SK-N-SH (cell line): ENCODE measurements at regions not wholly inside any gene's neighbourhood (a gene's known extent, or its start where the extent isn't known, plus 50 kb on each side); places are given as distances from the start of the nearest gene placed in this dataset.

Source experiments
- CTCF ChIA-PET: fragments of 300-600, 350-600 bp; formaldehyde crosslinking; extraction: SDS; loops from one replicate; lab custom pipeline; 2021; lab: Yijun Ruan, JAX
- POLR2A ChIA-PET: fragments of 350-600 bp; sonication (Branson Sonifier 250); formaldehyde crosslinking; extraction: SDS; loops from one replicate; lab custom pipeline; 2020; ENCODE audit warnings: antibody characterized with exemption, inconsistent platforms; lab: Yijun Ruan, JAX
- DNase-seq: peaks from one replicate; pipeline ENCODE4 v3.0.0; 2012
- H2AFZ ChIP-seq: fragments of 200-600 bp; sonication (generic); 2 replicates; pipeline ENCODE4 v1.8.1; 2016; ENCODE audit warnings: antibody characterized with exemption, mild to moderate bottlenecking, low read depth
- H3F3A ChIP-seq: fragments of 200-600 bp; sonication (generic); replicated peaks from 2 replicates; pipeline ENCODE3; 2016; ENCODE audit warnings: antibody characterized with exemption, mild to moderate bottlenecking; ENCODE audit not compliant: insufficient read depth
- H3K27ac ChIP-seq, 2 experiments: fragments of 200-500 bp in 1 of 2; fragments of 200-600 bp in 1 of 2; sonication (Bioruptor generic) in 1 of 2; sonication (generic), shearing (Covaris generic) in 1 of 2; 2 replicates each; pipeline versions ENCODE4 v1.5.1 to v1.6.1; 2014 to 2016; ENCODE audit warnings: low read depth in 2 of 2, inconsistent platforms in 1 of 2, low read length in 1 of 2, mild to moderate bottlenecking in 1 of 2, mixed read lengths in 1 of 2
- H3K27me3 ChIP-seq: fragments of 200-600 bp; sonication (generic), shearing (Covaris generic); 2 replicates; pipeline ENCODE4 v1.6.1; 2016; ENCODE audit warnings: mixed run types; ENCODE audit not compliant: insufficient read depth
- H3K36me3 ChIP-seq, 2 experiments: fragments of 200-500 bp in 1 of 2; fragments of 200-600 bp in 1 of 2; sonication (Bioruptor generic) in 1 of 2; sonication (generic) in 1 of 2; replicated peaks in 1 of 2; 2 replicates each; pipeline versions ENCODE3 to v1.5.1; 2014 to 2016; ENCODE audit warnings: low read length in 1 of 2, mild to moderate bottlenecking in 1 of 2; ENCODE audit not compliant: insufficient read depth in 2 of 2, control insufficient read depth in 1 of 2
- H3K4me1 ChIP-seq, 2 experiments: fragments of 200-500 bp in 1 of 2; fragments of 200-600 bp in 1 of 2; sonication (Bioruptor generic) in 1 of 2; sonication (generic), shearing (Covaris generic) in 1 of 2; 2 replicates each; pipeline versions ENCODE4 v1.5.1 to v1.6.1; 2014 to 2016; ENCODE audit warnings: low read depth in 1 of 2, low read length in 1 of 2, mixed run types in 1 of 2; ENCODE audit not compliant: insufficient read depth in 2 of 2, control insufficient read depth in 1 of 2
- H3K4me2 ChIP-seq: fragments of 200-600 bp; sonication (generic), shearing (Covaris generic); 2 replicates; pipeline ENCODE4 v1.6.1; 2017; ENCODE audit warnings: mixed run types
- H3K4me3 ChIP-seq, 2 experiments: fragments of 200-500 bp in 1 of 2; fragments of 200-600 bp in 1 of 2; sonication (Bioruptor generic) in 1 of 2; sonication (generic), shearing (Covaris generic) in 1 of 2; 2 replicates each; pipeline versions ENCODE4 v1.5.1 to v1.8.1; 2014 to 2016; ENCODE audit warnings: low read depth in 2 of 2, inconsistent platforms in 1 of 2, low read length in 1 of 2, mild to moderate bottlenecking in 1 of 2, mixed read lengths in 1 of 2, moderate library complexity in 1 of 2
- H3K79me2 ChIP-seq: fragments of 200-600 bp; sonication (generic); 2 replicates; pipeline ENCODE4 v1.8.1; 2017; ENCODE audit warnings: mild to moderate bottlenecking; ENCODE audit not compliant: insufficient read depth
- H3K9ac ChIP-seq: fragments of 200-600 bp; sonication (generic); 2 replicates; pipeline ENCODE4 v1.6.1; 2017; ENCODE audit warnings: mixed run types
- H3K9me2 ChIP-seq: fragments of 200-600 bp; sonication (generic); 2 replicates; pipeline ENCODE4 v1.6.1; 2017; ENCODE audit warnings: mixed run types
- H3K9me3 ChIP-seq: fragments of 200-600 bp; sonication (generic); 2 replicates; pipeline ENCODE4 v1.6.1; 2017; ENCODE audit warnings: mixed run types, mild to moderate bottlenecking, moderate library complexity
- H4K20me1 ChIP-seq: fragments of 200-600 bp; sonication (generic); 2 replicates; pipeline ENCODE4 v1.6.1; 2017; ENCODE audit warnings: mild to moderate bottlenecking, mixed run types; ENCODE audit not compliant: insufficient read depth
- ELF1 ChIP-seq: IDR thresholded peaks from 2 replicates; pipeline ENCODE4 v1.4.0; 2012
- FOSL2 ChIP-seq: IDR thresholded peaks from 2 replicates; pipeline ENCODE4 v1.4.0; 2012; ENCODE audit warnings: low read depth, mild to moderate bottlenecking, moderate library complexity, borderline replicate concordance
- FOXM1 ChIP-seq: IDR thresholded peaks from 2 replicates; pipeline ENCODE4 v1.4.0; 2012; ENCODE audit warnings: low read depth, mild to moderate bottlenecking
- JUND ChIP-seq: IDR thresholded peaks from 2 replicates; pipeline ENCODE4 v1.4.0; 2012
- MXI1 ChIP-seq: IDR thresholded peaks from 2 replicates; pipeline ENCODE4 v1.6.1; 2012; ENCODE audit warnings: mild to moderate bottlenecking, low read depth, low read length, improper control_type of control experiment
- NFIC ChIP-seq: IDR thresholded peaks from 2 replicates; pipeline ENCODE4 v1.4.0; 2012; ENCODE audit warnings: borderline replicate concordance
- NRF1 ChIP-seq: IDR thresholded peaks from 2 replicates; pipeline ENCODE4 v1.6.1; 2012; ENCODE audit warnings: low read depth, mild to moderate bottlenecking, low read length
- POLR2AphosphoS5 ChIP-seq: IDR thresholded peaks from 2 replicates; pipeline ENCODE4 v1.6.1; 2012; ENCODE audit warnings: low read depth, low read length
- RAD21 ChIP-seq: IDR thresholded peaks from 2 replicates; pipeline ENCODE4 v1.6.1; 2012; ENCODE audit warnings: mild to moderate bottlenecking, low read length
- RCOR1 ChIP-seq: fragments of 150-350 bp; IDR thresholded peaks from 2 replicates; pipeline ENCODE4 v1.6.1; 2017; ENCODE audit warnings: antibody characterized with exemption, low read length
- RFX5 ChIP-seq: IDR thresholded peaks from 2 replicates; pipeline ENCODE4 v1.6.1; 2012; ENCODE audit warnings: mild to moderate bottlenecking, improper control_type of control experiment, low read length
- RXRA ChIP-seq: IDR thresholded peaks from 2 replicates; pipeline ENCODE4 v1.4.0; 2012; ENCODE audit warnings: low read depth, mild to moderate bottlenecking, borderline replicate concordance
- SMC3 ChIP-seq: IDR thresholded peaks from 2 replicates; pipeline ENCODE4 v1.6.1; 2012; ENCODE audit warnings: low read depth, low read length, improper control_type of control experiment
- TCF12 ChIP-seq: IDR thresholded peaks from 2 replicates; pipeline ENCODE4 v1.4.0; 2012
- WGBS: methylation state at CpG from one replicate; pipeline ENCODE4 v1.1.6; 2017; ENCODE audit warnings: low lambda C conversion rate; 5-methylcytosine and 5-hydroxymethylcytosine counted together
- TF ChIP-seq, protein P1 (sequence below): fragments of 150-350 bp; IDR thresholded peaks from 2 replicates; pipeline ENCODE4 v1.6.1; 2017; ENCODE audit warnings: antibody characterized with exemption, low read length, low read depth, borderline replicate concordance
- TF ChIP-seq, protein P2 (sequence below): IDR thresholded peaks from 2 replicates; pipeline ENCODE4 v1.4.0; 2012; ENCODE audit warnings: low read depth, borderline replicate concordance
- TF ChIP-seq, protein P3 (sequence below): fragments of 200-600 bp; sonication (generic); IDR thresholded peaks from 2 replicates; pipeline ENCODE4 v1.6.1; 2017; ENCODE audit warnings: antibody characterized with exemption, mild to moderate bottlenecking, moderate library complexity

DNA sequence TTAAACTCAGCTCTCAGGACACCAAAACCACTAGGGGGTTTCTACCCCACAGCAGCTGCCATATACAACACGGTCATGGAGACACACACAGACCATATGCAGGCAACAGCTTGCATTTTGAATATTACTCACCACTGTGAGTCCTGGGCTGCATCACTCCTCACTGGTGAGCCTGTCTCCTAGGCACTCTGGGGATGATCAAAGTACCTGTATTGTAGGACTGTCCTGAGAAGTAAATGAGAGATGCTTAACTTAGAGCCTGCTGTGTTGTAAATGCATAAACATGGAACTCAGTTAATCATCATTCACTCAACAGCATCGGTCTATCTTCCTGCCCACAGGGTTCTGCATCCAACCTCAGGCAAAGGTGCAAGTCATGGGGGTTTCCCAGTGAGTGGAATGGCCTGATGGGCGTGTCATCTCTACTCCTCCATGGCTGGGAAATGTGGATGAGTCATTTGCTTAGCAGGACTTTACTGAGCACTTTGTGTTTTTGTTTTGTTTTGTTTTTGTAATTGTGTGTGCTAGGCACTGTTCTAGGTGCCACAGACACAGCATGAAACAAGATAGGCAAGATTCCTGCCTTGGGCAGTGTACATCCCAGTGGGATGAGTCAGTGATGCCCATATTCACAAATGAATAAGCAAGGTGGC is 1141.2 kb upstream of the TMEM132C start:
- Histone ChIP-seq H3K4me3 (no peak overlapping the region), H4K20me1 (no peaks in the 10 kb centered on the region), H3F3A (no peaks in the 10 kb centered on the region), H3K27ac (no peak overlapping the region), H3K4me1 (no peaks in the 10 kb centered on the region; a peak in 1 of 4 replicates), H3K9ac (no peak overlapping the region), H2AFZ (no peak overlapping the region), H3K79me2 (no peaks in the 10 kb centered on the region; the same call in 1 of the 2 replicates), H3K9me3 (no peaks in the 10 kb centered on the region), H3K9me2 (no peaks in the 10 kb centered on the region)
- POLR2A ChIA-PET, result no interaction called here
- no peak for DNase-seq
- WGBS, result 6% methylated on average over 2 of the region's 3 CpGs
- no peak for TF ChIP-seq ELF1
- no peak for TF ChIP-seq NFIC
- no peak for TF ChIP-seq SMC3
- TF ChIP-seq NRF1, result no peak
- TF ChIP-seq RCOR1, result no peak
- no peak for TF ChIP-seq RFX5
- TF ChIP-seq, protein P1, sequence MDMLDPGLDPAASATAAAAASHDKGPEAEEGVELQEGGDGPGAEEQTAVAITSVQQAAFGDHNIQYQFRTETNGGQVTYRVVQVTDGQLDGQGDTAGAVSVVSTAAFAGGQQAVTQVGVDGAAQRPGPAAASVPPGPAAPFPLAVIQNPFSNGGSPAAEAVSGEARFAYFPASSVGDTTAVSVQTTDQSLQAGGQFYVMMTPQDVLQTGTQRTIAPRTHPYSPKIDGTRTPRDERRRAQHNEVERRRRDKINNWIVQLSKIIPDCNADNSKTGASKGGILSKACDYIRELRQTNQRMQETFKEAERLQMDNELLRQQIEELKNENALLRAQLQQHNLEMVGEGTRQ, result no peak
- no peak for TF ChIP-seq TCF12
- TF ChIP-seq FOSL2, result no peak
- no peak for TF ChIP-seq JUND
- no peak for TF ChIP-seq MXI1
- TF ChIP-seq, protein P2, sequence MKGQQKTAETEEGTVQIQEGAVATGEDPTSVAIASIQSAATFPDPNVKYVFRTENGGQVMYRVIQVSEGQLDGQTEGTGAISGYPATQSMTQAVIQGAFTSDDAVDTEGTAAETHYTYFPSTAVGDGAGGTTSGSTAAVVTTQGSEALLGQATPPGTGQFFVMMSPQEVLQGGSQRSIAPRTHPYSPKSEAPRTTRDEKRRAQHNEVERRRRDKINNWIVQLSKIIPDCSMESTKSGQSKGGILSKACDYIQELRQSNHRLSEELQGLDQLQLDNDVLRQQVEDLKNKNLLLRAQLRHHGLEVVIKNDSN, result no peak
- no peak for TF ChIP-seq RAD21
- TF ChIP-seq RXRA, result no peak
- TF ChIP-seq FOXM1, result no peak
- no peak for TF ChIP-seq POLR2AphosphoS5
- TF ChIP-seq, all 33 proteins: peak for 0
- Histone ChIP-seq H3K36me3 (no peaks in the 10 kb centered on the region), H3K4me2 (no peak overlapping the region), H3K27me3 (no peaks in the 10 kb centered on the region)
- CTCF ChIA-PET, result no interaction called here

DNA sequence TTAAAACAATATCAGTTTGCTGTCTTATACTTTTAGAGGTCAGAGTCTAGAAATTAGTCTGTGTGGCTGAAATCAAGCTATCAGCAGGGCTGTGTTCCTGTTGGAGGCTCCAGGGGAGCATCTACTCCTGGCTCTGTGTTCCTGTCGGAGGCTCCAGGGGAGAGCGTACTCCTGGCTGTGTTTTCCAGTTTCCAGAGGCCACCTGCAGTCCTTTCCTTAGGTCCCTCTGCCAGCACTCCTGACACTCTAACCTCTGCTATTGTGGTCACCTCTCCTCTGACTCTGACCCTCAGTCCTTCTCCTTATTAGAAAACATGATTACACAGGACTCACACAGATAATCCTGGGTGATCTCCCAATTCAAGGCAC is 1140.7 kb upstream of the TMEM132C start:
- no peaks in the 10 kb centered on the region for H3F3A ChIP-seq
- POLR2A ChIA-PET, result no interaction called here
- no peak overlapping the region for H3K9ac ChIP-seq
- 27% methylated on average over 2 of the region's 2 CpGs for WGBS
- no peak overlapping the region for H3K27ac ChIP-seq
- no peaks in the 10 kb centered on the region; a peak in 1 of 4 replicates for H3K4me1 ChIP-seq
- TF ChIP-seq RXRA, result no peak
- TF ChIP-seq, protein P3, sequence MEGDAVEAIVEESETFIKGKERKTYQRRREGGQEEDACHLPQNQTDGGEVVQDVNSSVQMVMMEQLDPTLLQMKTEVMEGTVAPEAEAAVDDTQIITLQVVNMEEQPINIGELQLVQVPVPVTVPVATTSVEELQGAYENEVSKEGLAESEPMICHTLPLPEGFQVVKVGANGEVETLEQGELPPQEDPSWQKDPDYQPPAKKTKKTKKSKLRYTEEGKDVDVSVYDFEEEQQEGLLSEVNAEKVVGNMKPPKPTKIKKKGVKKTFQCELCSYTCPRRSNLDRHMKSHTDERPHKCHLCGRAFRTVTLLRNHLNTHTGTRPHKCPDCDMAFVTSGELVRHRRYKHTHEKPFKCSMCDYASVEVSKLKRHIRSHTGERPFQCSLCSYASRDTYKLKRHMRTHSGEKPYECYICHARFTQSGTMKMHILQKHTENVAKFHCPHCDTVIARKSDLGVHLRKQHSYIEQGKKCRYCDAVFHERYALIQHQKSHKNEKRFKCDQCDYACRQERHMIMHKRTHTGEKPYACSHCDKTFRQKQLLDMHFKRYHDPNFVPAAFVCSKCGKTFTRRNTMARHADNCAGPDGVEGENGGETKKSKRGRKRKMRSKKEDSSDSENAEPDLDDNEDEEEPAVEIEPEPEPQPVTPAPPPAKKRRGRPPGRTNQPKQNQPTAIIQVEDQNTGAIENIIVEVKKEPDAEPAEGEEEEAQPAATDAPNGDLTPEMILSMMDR, result no peak
- TF ChIP-seq, all 33 proteins: peak for 0
- Histone ChIP-seq H3K27me3 (no peaks in the 10 kb centered on the region), H3K9me2 (no peaks in the 10 kb centered on the region), H3K9me3 (no peaks in the 10 kb centered on the region), H4K20me1 (no peaks in the 10 kb centered on the region), H3K4me3 (no peak overlapping the region), H2AFZ (no peak overlapping the region), H3K79me2 (no peaks in the 10 kb centered on the region; the same call in 1 of the 2 replicates), H3K36me3 (no peaks in the 10 kb centered on the region), H3K4me2 (no peak overlapping the region)
- DNase-seq, result no peak
- CTCF ChIA-PET, result no interaction called here
